ENCODE measurements at regions not wholly inside any gene's neighbourhood (a gene's known extent, or its start where the extent isn't known, plus 50 kb on each side); places are given as distances from the start of the nearest gene placed in this dataset.
A peak's percentile ranks its signal among the peaks of the same experiment; 100 is the strongest.

- no peak overlapping the region for H3K27ac ChIP-seq (ENCODE audit: low read length)
- no peaks in the 10 kb centered on the region for H3K36me3 ChIP-seq (replicated peaks; ENCODE audit: insufficient read depth, low read length)
- TF ChIP-seq EZH2phosphoT487 (IDR thresholded peaks at IDR 0.05; ENCODE audit: low read length) (no peak), CTCF (IDR thresholded peaks at IDR 0.05; ENCODE audit: low read length) (peak; percentile 68)
- no peaks in the 10 kb centered on the region for H3K9me3 ChIP-seq (replicated peaks; ENCODE audit: insufficient read depth, low read length)
- peak; percentile 45 for DNase-seq
- H3K9ac ChIP-seq (ENCODE audit: low read length): no peak overlapping the region
- H3K79me2 ChIP-seq (ENCODE audit: low read length): no peaks in the 10 kb centered on the region
- no peaks in the 10 kb centered on the region for H4K20me1 ChIP-seq (ENCODE audit: insufficient read depth, low read length)
- no peak overlapping the region for H3K4me3 ChIP-seq (ENCODE audit: low read length)
- no peak overlapping the region for H3K4me2 ChIP-seq (ENCODE audit: low read depth, low read length)
- H3K9me2 ChIP-seq (replicated peaks; ENCODE audit: insufficient read depth, low read length): no peaks in the 10 kb centered on the region
- H3F3A ChIP-seq (ENCODE audit: insufficient read depth, low read length): no peaks in the 10 kb centered on the region
- H2AFZ ChIP-seq (ENCODE audit: low read length): no peak overlapping the region
- H3K27me3 ChIP-seq (replicated peaks; ENCODE audit: insufficient read depth, low read length): no peaks in the 10 kb centered on the region
- no peaks in the 10 kb centered on the region for H3K4me1 ChIP-seq (ENCODE audit: low read length)
Measured at GRCh38 chr6:18323935-18324705, 59.8 kb upstream of the DEK start.

- Histone ChIP-seq H3K27ac (ENCODE audit: low read length) (no peak overlapping the region), H3K4me2 (ENCODE audit: low read depth, low read length) (no peak overlapping the region), H3K9me3 (replicated peaks; ENCODE audit: insufficient read depth, low read length) (no peaks in the 10 kb centered on the region), H3K79me2 (ENCODE audit: low read length) (no peaks in the 10 kb centered on the region), H3F3A (ENCODE audit: insufficient read depth, low read length) (no peaks in the 10 kb centered on the region), H3K9me2 (replicated peaks; ENCODE audit: insufficient read depth, low read length) (no peaks in the 10 kb centered on the region), H3K9ac (ENCODE audit: low read length) (no peak overlapping the region), H4K20me1 (ENCODE audit: insufficient read depth, low read length) (no peaks in the 10 kb centered on the region), H3K27me3 (replicated peaks; ENCODE audit: insufficient read depth, low read length) (no peaks in the 10 kb centered on the region), H2AFZ (ENCODE audit: low read length) (no peak overlapping the region), H3K4me1 (ENCODE audit: low read length) (no peaks in the 10 kb centered on the region), H3K4me3 (ENCODE audit: low read length) (no peak overlapping the region), H3K36me3 (replicated peaks; ENCODE audit: insufficient read depth, low read length) (no peaks in the 10 kb centered on the region)
- TF ChIP-seq EZH2phosphoT487 (IDR thresholded peaks at IDR 0.05; ENCODE audit: low read length) (no peak), EZH2 (optimal IDR thresholded peaks at IDR 0.05; ENCODE audit: low read depth, low read length) (no peak)
- DNase-seq: no peak
Measured at GRCh38 chr6:18317850-18318249, 53.5 kb upstream of the DEK start.

- Histone ChIP-seq H4K20me1 (ENCODE audit: insufficient read depth, low read length) (no peaks in the 10 kb centered on the region), H3K4me3 (ENCODE audit: low read length) (no peak overlapping the region), H3K9me3 (replicated peaks; ENCODE audit: insufficient read depth, low read length) (no peaks in the 10 kb centered on the region), H3K4me1 (ENCODE audit: low read length) (no peaks in the 10 kb centered on the region), H3K9ac (ENCODE audit: low read length) (no peak overlapping the region), H3F3A (ENCODE audit: insufficient read depth, low read length) (no peaks in the 10 kb centered on the region), H3K27ac (ENCODE audit: low read length) (no peak overlapping the region), H3K9me2 (replicated peaks; ENCODE audit: insufficient read depth, low read length) (no peaks in the 10 kb centered on the region), H2AFZ (ENCODE audit: low read length) (no peak overlapping the region), H3K4me2 (ENCODE audit: low read depth, low read length) (no peak overlapping the region), H3K79me2 (ENCODE audit: low read length) (no peaks in the 10 kb centered on the region), H3K36me3 (replicated peaks; ENCODE audit: insufficient read depth, low read length) (no peaks in the 10 kb centered on the region), H3K27me3 (replicated peaks; ENCODE audit: insufficient read depth, low read length) (no peaks in the 10 kb centered on the region)
- DNase-seq: no peak
- TF ChIP-seq CTCF (IDR thresholded peaks at IDR 0.05; ENCODE audit: low read length) (no peak), EZH2phosphoT487 (IDR thresholded peaks at IDR 0.05; ENCODE audit: low read length) (no peak), EZH2 (optimal IDR thresholded peaks at IDR 0.05; ENCODE audit: low read depth, low read length) (no peak)
Measured at GRCh38 chr6:18314317-18314997, 50.1 kb upstream of the DEK start.

Data from MM.1S (cell line).